OCI-M2 (cell line): ENCODE measurements at regions not wholly inside any gene's neighbourhood (a gene's known extent, or its start where the extent isn't known, plus 50 kb on each side); places are given as distances from the start of the nearest gene placed in this dataset.
"Not testable (repeated sequence)": the region's sequence is repeated elsewhere in the genome, so short reads cannot be mapped to it uniquely, and the experiment has no call there.

ENCODE experiments used
- DNase-seq: peaks from one replicate; lab custom pipeline; 2025; ENCODE audit not compliant: unreplicated experiment; lab: John Stamatoyannopoulos, UW

DNA sequence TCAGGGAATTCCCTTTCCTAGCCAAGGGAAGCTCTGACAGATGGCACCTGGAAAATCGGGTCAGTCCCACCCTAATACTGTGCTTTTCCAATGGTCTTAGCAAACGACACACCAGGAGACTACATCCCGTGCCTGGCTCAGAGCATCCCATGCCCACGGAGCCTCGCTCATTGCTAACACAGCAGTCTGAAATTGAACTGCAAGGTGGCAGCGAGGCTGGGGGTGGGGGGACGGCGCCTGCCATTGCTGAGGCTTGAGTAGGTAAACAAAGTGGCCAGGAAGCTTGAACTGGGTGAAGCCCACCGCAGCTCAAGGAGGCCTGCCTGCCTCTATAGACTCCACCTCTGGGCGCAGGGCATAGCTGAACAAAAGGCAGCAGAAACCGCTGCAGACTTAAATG, 279.5 kb upstream of the LUZP2 start:
- not testable (repeated sequence) for DNase-seq

GRCh38 chr11:24225501-24225900, 271.4 kb upstream of the LUZP2 start:
- no peak for DNase-seq

GRCh38 chr11:24226606-24227005, 270.2 kb upstream of the LUZP2 start:
- DNase-seq = no peak

DNA sequence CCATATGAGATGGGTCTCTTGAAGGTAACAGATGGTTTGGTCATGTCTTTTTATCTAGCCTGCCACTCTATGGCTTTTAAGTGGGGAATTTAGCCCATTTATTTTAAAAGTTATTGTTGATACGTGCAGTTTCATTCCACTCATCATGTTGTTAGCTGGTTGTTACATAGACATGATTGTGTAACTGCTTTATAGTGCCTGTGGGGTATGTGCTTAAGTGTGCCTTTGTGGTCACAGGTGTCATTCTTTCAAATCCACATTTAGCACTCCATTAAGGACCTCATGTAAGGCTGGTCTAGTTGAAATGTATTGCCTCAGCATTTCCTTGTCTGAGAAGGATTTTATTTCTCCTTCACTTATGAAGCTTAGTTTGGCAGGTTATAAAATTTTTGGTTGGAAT, 263.8 kb upstream of the LUZP2 start:
- no peak for DNase-seq

DNA sequence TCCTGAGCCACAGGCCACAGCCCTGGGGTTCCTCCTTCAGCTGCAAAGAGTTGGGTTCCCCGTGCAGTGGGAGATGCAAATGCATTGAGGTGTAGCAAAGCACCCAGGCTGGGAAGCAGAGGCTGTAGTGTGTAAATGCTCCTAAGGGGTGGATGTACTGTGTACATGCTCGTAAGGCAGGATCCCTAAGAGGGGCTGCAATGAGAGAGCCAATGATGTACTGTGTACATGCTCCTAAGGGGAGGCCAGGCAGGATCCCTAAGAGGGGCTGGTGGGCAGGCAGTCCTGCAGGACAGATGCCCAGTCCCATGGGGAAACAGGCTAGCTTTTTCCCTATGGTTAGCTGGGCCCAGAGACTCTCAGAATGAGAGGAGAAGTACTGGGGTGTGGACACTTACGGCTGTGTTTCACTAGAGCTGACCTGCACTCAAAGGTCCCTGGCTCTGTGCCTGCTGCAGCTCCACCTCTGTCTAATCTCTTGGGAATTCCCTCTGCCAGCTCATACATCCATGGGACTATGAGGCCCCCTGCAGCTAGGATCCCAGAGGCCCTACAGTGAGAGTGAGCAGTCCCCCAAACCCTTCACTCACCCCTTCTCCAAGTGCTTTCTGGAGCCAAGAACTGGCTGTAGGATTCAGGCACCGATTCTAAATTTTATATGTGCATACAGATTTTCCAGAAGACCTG, 261.9 kb upstream of the LUZP2 start:
- DNase-seq = no peak

DNA sequence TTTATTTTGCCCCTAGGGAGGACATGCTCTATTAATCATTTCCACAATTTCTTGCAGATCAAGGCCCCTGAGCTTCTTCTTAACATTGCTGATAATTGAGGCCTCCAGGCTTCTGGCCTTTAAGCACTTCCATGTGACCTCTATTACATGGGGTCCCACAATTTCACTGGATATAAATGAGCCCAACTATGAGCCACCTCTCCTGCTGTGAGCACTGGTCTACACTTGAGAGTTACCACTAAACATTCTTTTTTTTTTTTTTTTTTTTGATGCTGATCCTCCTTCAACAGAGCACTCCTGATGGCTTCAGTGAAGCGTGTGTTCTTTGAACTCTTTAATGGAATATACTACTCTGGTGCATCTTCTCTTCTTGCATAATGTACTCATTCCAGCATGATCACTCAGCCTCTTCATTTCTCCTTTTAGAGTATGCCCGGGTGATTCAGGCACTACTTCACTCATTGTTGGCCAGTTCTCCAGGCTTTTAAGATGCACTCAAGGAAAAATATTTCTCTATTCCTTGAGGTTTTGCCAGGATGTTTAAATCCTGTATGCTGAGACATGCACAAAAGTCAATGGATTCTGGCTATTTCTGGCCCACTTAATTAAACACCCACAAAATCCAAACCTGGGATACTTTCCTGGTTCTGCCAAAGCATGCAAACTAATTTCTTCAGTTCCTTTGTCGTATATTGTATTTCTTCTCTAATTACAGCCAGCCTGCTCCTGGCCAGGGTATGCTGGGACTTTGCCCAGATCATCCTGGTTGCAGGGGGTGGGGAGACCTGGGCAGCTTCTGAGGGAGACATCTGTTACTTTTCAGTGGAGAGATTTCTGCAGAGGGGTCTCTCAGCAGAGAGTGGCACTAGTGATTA, 257.8 kb upstream of the LUZP2 start:
- DNase-seq = no peak

- no peak for DNase-seq
Observed at GRCh38 chr11:24239930-24240329, 256.9 kb upstream of the LUZP2 start.

- DNase-seq = no peak
Observed at GRCh38 chr11:24240496-24241175, 256.2 kb upstream of the LUZP2 start.

DNA sequence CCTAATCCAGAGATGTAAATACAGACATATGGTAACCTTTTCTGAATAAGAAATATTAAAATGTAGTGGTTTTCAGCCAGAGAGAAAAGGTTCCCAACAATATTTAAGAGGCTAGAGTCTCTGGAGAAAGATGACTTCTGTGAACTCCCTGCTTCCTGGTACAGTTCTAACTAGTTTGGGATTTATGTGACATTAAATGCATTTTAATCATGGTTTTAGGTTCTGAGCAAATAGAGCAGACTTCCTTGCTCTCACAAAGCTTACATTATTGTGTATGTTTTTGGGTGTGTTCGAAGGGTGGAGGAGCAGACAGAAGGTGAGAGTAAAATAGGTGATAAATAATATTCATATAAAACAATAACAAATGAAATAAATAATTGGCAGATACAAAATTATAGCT, 250.1 kb upstream of the LUZP2 start:
- DNase-seq = no peak

DNA sequence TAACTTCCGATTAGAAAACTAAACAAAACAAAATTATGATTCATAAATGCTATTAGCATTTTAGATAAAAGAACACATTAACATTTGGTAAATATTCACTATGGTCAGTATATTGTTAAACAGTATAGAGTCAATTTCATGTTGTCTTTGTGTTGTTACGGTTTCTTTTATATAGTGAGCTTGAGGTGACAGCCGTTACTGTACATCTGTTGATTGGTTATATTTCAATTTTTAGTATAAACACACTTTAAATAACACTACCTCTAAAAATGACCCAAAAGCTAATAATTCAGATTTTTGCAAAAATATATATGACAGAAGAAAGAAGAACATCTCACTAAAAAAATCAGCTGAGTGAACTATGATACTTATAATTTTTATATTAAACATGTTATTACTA, 249.0 kb upstream of the LUZP2 start:
- no peak for DNase-seq

DNA sequence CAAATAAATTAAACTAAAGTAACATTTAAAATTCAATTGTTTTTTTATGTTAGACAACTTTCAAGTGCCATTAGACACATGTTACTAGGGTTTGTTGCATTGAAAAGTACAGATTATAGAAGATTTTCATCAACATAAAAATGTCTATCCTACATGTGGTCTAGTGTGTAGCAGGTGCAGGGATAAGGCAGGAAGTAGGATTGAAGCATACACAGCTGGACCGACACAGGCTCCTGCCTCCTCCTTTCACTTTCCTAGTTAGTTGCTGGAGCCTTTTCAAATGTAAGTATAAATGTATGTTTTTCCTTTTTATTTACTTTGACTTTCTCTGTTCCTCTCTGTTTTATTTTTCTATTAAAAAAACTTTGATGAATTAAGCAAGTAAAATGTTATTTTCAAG, 246.9 kb upstream of the LUZP2 start:
- no peak for DNase-seq

- DNase-seq = no peak
Observed at GRCh38 chr11:24253237-24253760, 243.6 kb upstream of the LUZP2 start.

DNA sequence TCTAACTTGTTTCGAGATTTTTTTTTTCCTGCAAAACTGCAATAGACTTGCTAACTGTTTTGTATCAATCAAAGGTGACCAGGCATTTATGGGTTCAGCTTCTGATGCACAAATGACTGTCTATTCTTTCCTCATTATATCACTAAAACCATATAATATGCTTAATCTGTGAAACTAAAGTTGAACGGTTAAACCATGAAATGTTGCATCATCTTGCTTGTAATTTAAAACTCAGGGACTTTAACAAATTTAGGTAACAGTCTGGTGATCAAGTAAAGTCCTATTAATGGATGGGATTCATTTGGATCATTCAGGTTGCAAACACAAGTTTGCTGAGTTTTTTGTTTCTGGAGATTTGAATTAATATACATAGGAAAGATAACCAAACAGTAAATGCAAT, 232.0 kb upstream of the LUZP2 start:
- no peak for DNase-seq

GRCh38 chr11:24267014-24267413, 229.8 kb upstream of the LUZP2 start:
- no peak for DNase-seq

DNA sequence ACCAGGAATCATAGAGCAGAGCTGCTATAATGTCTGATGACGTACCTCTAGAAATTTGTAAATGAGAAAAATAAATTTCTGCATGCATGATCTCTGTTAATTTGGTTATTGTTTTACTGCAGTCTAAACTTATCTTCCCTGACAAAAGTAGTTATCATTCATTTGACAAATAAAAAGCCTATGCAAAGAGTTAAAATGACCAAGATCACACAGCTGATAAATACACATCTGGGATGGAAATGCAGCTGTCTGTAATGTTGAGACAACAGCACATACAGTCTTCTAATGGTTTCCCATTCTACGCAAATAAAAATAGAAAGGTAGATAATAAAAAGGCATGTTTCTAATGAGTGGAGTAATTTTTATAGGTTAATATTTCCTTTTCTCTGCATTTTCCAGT, 225.1 kb upstream of the LUZP2 start:
- no peak for DNase-seq

DNA sequence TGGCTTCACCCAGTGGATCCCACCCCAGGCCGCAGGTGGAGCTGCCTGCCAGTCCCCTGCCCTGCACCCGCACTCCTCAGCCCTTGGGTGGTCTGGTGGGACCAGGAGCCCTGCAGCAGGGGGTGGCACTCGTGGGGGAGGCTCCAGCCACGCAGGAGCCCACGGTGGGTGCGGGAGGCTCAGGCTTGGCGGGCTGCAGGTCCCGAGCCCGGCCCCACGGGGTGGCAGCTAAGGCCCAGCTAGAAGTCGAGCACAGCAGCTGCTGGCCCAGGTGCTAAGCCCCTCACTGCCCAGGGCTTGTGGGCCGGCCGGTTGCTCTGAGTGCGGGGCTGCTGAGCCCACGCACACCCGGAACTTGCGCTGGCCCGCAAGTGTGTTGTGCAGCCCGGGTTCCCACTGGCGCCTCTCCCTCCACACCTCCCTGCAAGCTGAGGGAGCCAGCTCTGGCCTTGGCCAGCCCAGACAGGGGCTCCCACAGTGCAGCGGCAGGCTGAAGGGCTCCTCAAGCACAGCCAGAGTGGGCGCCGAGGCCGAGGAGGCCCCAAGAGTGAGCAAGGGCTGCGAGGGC, 222.6 kb upstream of the LUZP2 start:
- DNase-seq = not testable (repeated sequence)

GRCh38 chr11:24286238-24286637, 210.6 kb upstream of the LUZP2 start:
- no peak for DNase-seq

GRCh38 chr11:24289301-24289700, 207.6 kb upstream of the LUZP2 start:
- no peak for DNase-seq

DNA sequence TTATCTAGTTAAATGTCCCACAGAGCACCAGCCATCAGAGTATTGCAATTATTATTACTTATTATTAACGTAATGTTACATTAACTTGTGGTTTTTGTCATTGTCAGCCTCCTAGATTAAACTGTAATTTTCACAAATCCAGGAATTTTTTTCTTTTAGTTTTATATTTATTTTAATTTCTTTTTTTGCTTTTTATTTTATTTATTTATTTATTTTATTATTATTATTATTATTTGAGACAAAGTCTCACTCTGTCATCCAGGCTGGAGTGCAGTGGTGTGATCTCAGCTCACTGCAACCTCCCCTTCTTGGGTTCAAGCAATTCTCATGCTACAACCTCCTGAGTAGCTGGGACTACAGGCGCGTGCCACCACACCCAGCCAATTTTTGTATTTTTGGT, 202.9 kb upstream of the LUZP2 start:
- no peak for DNase-seq

GRCh38 chr11:24295360-24295759, 201.5 kb upstream of the LUZP2 start:
- no peak for DNase-seq

DNA sequence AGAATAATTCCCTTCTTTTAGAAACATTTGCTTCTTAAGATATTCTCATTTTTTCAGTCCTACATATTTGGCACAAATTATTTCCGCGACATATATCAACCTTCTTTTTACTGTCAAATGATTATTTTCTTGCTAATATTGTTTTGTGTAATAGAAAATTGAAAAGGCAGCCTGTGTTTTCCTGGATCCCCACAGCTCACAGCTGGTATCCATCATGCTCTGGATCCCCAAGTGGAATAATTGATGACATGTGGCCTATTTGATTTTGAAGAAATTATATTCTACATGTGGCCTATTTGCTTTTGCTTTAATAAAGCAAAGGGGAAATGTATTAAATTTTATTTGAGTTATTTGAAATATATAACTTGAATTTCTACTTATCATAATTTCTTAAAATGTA, 199.4 kb upstream of the LUZP2 start:
- DNase-seq = no peak
